ENCODE measurements at regions not wholly inside any gene's neighbourhood (a gene's known extent, or its start where the extent isn't known, plus 50 kb on each side); places are given as distances from the start of the nearest gene placed in this dataset.

- no peak for TF ChIP-seq CTCF (IDR thresholded peaks at IDR 0.05; ENCODE audit: control insufficient read depth, insufficient read depth, low read depth, low read length, missing control alignments)
- no peak for DNase-seq (ENCODE audit: low read depth)
- no peak overlapping the region for H3K4me3 ChIP-seq (ENCODE audit: control insufficient read depth, low read depth, low read length)
Measured at GRCh38 chr16:14338236-14338635, 267.1 kb downstream of the MRTFB start.

- no peak for TF ChIP-seq CTCF (IDR thresholded peaks at IDR 0.05; ENCODE audit: control insufficient read depth, insufficient read depth, low read depth, low read length, missing control alignments)
- no peak for DNase-seq (ENCODE audit: low read depth)
Measured at GRCh38 chr16:14337303-14338191, 266.4 kb downstream of the MRTFB start.

GRCh38 chr16:14335297-14335696 is 264.2 kb downstream of the MRTFB start:
- H3K4me3 ChIP-seq (ENCODE audit: control insufficient read depth, low read depth, low read length), result no peak overlapping the region
- no peak for TF ChIP-seq CTCF (IDR thresholded peaks at IDR 0.05; ENCODE audit: control insufficient read depth, insufficient read depth, low read depth, low read length, missing control alignments)
- no peak for DNase-seq (ENCODE audit: low read depth)

More at GRCh38 chr16:14337303-14338191, 266.4 kb downstream of the MRTFB start:
- no peak overlapping the region for H3K4me3 ChIP-seq (ENCODE audit: control insufficient read depth, low read depth, low read length)

- no peak overlapping the region for H3K4me3 ChIP-seq (ENCODE audit: control insufficient read depth, low read depth, low read length)
- no peak for DNase-seq (ENCODE audit: low read depth)
Measured at GRCh38 chr16:14334366-14335080, 263.4 kb downstream of the MRTFB start.

GRCh38 chr16:14333361-14333760 is 262.2 kb downstream of the MRTFB start:
- H3K4me3 ChIP-seq (ENCODE audit: control insufficient read depth, low read depth, low read length), result no peak overlapping the region
- TF ChIP-seq CTCF (IDR thresholded peaks at IDR 0.05; ENCODE audit: control insufficient read depth, insufficient read depth, low read depth, low read length, missing control alignments), result no peak
- DNase-seq (ENCODE audit: low read depth), result no peak

More at GRCh38 chr16:14334366-14335080, 263.4 kb downstream of the MRTFB start:
- no peak for TF ChIP-seq CTCF (IDR thresholded peaks at IDR 0.05; ENCODE audit: control insufficient read depth, insufficient read depth, low read depth, low read length, missing control alignments)

- TF ChIP-seq CTCF (IDR thresholded peaks at IDR 0.05; ENCODE audit: control insufficient read depth, insufficient read depth, low read depth, low read length, missing control alignments), result no peak
- H3K4me3 ChIP-seq (ENCODE audit: control insufficient read depth, low read depth, low read length), result no peak overlapping the region
- DNase-seq (ENCODE audit: low read depth), result no peak
Measured at GRCh38 chr16:14331020-14331419, 259.9 kb downstream of the MRTFB start.
